Mucosa of rectum (tissue), 2 donors: ENCODE measurements at regions not wholly inside any gene's neighbourhood (a gene's known extent, or its start where the extent isn't known, plus 50 kb on each side); places are given as distances from the start of the nearest gene placed in this dataset.

Source experiments
- H3K27ac ChIP-seq, 2 donors: one replicate each; pipeline ENCODE4 v1.7.0; 2013; ENCODE audit warnings: inconsistent platforms in 2 of 2, low read depth in 2 of 2, low read length in 2 of 2
- H3K27me3 ChIP-seq, 2 donors: one replicate each; pipeline ENCODE4 v1.7.0; 2013; ENCODE audit warnings: low read length in 2 of 2; ENCODE audit not compliant: control insufficient read depth in 2 of 2, insufficient read depth in 2 of 2
- H3K36me3 ChIP-seq, 2 donors: one replicate each; pipeline ENCODE4 v1.7.0; 2013; ENCODE audit warnings: low read length in 2 of 2; ENCODE audit not compliant: control insufficient read depth in 2 of 2, insufficient read depth in 2 of 2
- H3K4me1 ChIP-seq, 2 donors: one replicate each; pipeline ENCODE4 v1.7.0; 2013; ENCODE audit warnings: low read length in 2 of 2, mild to moderate bottlenecking in 1 of 2; ENCODE audit not compliant: control insufficient read depth in 2 of 2, insufficient read depth in 2 of 2
- H3K4me3 ChIP-seq, 2 donors: one replicate each; pipeline ENCODE4 v1.7.0; 2013; ENCODE audit warnings: low read length in 2 of 2
- H3K9ac ChIP-seq, 2 donors: one replicate each; pipeline ENCODE4 v1.7.0; 2013; ENCODE audit warnings: low read length in 2 of 2, low read depth in 1 of 2, mild to moderate bottlenecking in 1 of 2
- H3K9me3 ChIP-seq, 2 donors: one replicate each; pipeline ENCODE4 v1.7.0; 2013; ENCODE audit warnings: low read length in 2 of 2; ENCODE audit not compliant: control insufficient read depth in 2 of 2
- donor health status: healthy.
- donor health status: Normal muscosa, but diverticular disease.

- H3K9me3 ChIP-seq: no peaks in the 10 kb centered on the region
- H3K4me3 ChIP-seq: no peak overlapping the region
- H3K4me1 ChIP-seq: no peaks in the 10 kb centered on the region
- no peaks in the 10 kb centered on the region for H3K27me3 ChIP-seq
- H3K9ac ChIP-seq: no peak overlapping the region
- H3K36me3 ChIP-seq: no peaks in the 10 kb centered on the region
- no peak overlapping the region for H3K27ac ChIP-seq
Measured at GRCh38 chr12:17470460-17470859, 619.5 kb downstream of the RERGL start.

GRCh38 chr12:17459214-17459613 is 630.8 kb downstream of the RERGL start:
- no peak overlapping the region for H3K9ac ChIP-seq
- no peaks in the 10 kb centered on the region for H3K9me3 ChIP-seq
- no peaks in the 10 kb centered on the region for H3K36me3 ChIP-seq
- H3K27me3 ChIP-seq: no peaks in the 10 kb centered on the region
- H3K4me3 ChIP-seq: no peak overlapping the region
- no peak overlapping the region for H3K27ac ChIP-seq
- no peaks in the 10 kb centered on the region for H3K4me1 ChIP-seq

GRCh38 chr12:17456486-17456885 is 633.5 kb downstream of the RERGL start:
- Histone ChIP-seq H3K9me3 (no peaks in the 10 kb centered on the region), H3K27ac (no peak overlapping the region), H3K4me3 (no peak overlapping the region), H3K9ac (no peak overlapping the region), H3K4me1 (no peaks in the 10 kb centered on the region), H3K27me3 (no peaks in the 10 kb centered on the region), H3K36me3 (no peaks in the 10 kb centered on the region)

GRCh38 chr12:17438141-17438540 is 651.9 kb downstream of the RERGL start:
- Histone ChIP-seq H3K4me1 (no peaks in the 10 kb centered on the region), H3K27ac (no peak overlapping the region), H3K4me3 (no peak overlapping the region), H3K9me3 (peaks cover 0 to 1% of the 10 kb centered on the region in 2 donors), H3K27me3 (no peaks in the 10 kb centered on the region), H3K36me3 (no peaks in the 10 kb centered on the region), H3K9ac (no peak overlapping the region)

- Histone ChIP-seq H3K9me3 (peaks cover 0 to 3% of the 10 kb centered on the region in 2 donors), H3K27me3 (no peaks in the 10 kb centered on the region), H3K4me3 (no peak overlapping the region), H3K4me1 (no peaks in the 10 kb centered on the region), H3K36me3 (no peaks in the 10 kb centered on the region), H3K27ac (no peak overlapping the region), H3K9ac (no peak overlapping the region)
Measured at GRCh38 chr12:17416748-17417147, 673.2 kb downstream of the RERGL start.

- no peaks in the 10 kb centered on the region for H3K27me3 ChIP-seq
- H3K4me3 ChIP-seq: no peak overlapping the region
- H3K36me3 ChIP-seq: no peaks in the 10 kb centered on the region
- no peak overlapping the region for H3K27ac ChIP-seq
- peaks cover 0 to 3% of the 10 kb centered on the region in 2 donors for H3K9me3 ChIP-seq
- H3K4me1 ChIP-seq: no peaks in the 10 kb centered on the region
- no peak overlapping the region for H3K9ac ChIP-seq
Measured at GRCh38 chr12:17414596-17414995, 675.4 kb downstream of the RERGL start.

GRCh38 chr12:17411662-17412061 is 678.3 kb downstream of the RERGL start:
- H3K4me3 ChIP-seq: no peak overlapping the region
- no peak overlapping the region for H3K27ac ChIP-seq
- no peak overlapping the region for H3K9ac ChIP-seq
- H3K36me3 ChIP-seq: no peaks in the 10 kb centered on the region
- H3K9me3 ChIP-seq: peaks cover 0 to 3% of the 10 kb centered on the region in 2 donors
- no peaks in the 10 kb centered on the region for H3K4me1 ChIP-seq
- no peaks in the 10 kb centered on the region for H3K27me3 ChIP-seq

- H3K4me3 ChIP-seq: no peak overlapping the region
- no peak overlapping the region for H3K9ac ChIP-seq
- no peaks in the 10 kb centered on the region for H3K4me1 ChIP-seq
- no peaks in the 10 kb centered on the region for H3K36me3 ChIP-seq
- no peak overlapping the region for H3K27ac ChIP-seq
- H3K9me3 ChIP-seq: peaks cover 0 to 3% of the 10 kb centered on the region in 2 donors
- no peaks in the 10 kb centered on the region for H3K27me3 ChIP-seq
Measured at GRCh38 chr12:17388679-17389078, 701.3 kb downstream of the RERGL start.

- H3K27me3 ChIP-seq: no peaks in the 10 kb centered on the region
- H3K27ac ChIP-seq: no peak overlapping the region
- no peaks in the 10 kb centered on the region for H3K9me3 ChIP-seq
- no peak overlapping the region for H3K9ac ChIP-seq
- no peak overlapping the region for H3K4me3 ChIP-seq
- no peaks in the 10 kb centered on the region for H3K4me1 ChIP-seq
- no peaks in the 10 kb centered on the region for H3K36me3 ChIP-seq
Measured at GRCh38 chr12:17383321-17383720, 706.7 kb downstream of the RERGL start.

GRCh38 chr12:17381211-17381610 is 708.8 kb downstream of the RERGL start:
- no peak overlapping the region for H3K9ac ChIP-seq
- no peaks in the 10 kb centered on the region for H3K9me3 ChIP-seq
- no peak overlapping the region for H3K27ac ChIP-seq
- no peak overlapping the region for H3K4me3 ChIP-seq
- H3K27me3 ChIP-seq: no peaks in the 10 kb centered on the region
- H3K4me1 ChIP-seq: no peaks in the 10 kb centered on the region
- no peaks in the 10 kb centered on the region for H3K36me3 ChIP-seq

- Histone ChIP-seq H3K9ac (no peak overlapping the region), H3K36me3 (no peaks in the 10 kb centered on the region), H3K27me3 (no peaks in the 10 kb centered on the region), H3K27ac (no peak overlapping the region), H3K9me3 (no peaks in the 10 kb centered on the region), H3K4me3 (no peak overlapping the region), H3K4me1 (no peaks in the 10 kb centered on the region)
Measured at GRCh38 chr12:17372508-17372907, 717.5 kb downstream of the RERGL start.
